Type B pancreatic cell (in vitro differentiated cells): ENCODE measurements at regions not wholly inside any gene's neighbourhood (a gene's known extent, or its start where the extent isn't known, plus 50 kb on each side); places are given as distances from the start of the nearest gene placed in this dataset.

Source experiments
- DNase-seq: peaks from one replicate; pipeline ENCODE4 v3.0.0; 2021; ENCODE audit warnings: mixed read lengths; ENCODE audit not compliant: unreplicated experiment; ENCODE audit errors: extremely low spot score
- H3K27ac Mint-ChIP-seq: 2 replicates; pipeline ENCODE4 v1.8.0; 2021; ENCODE audit warnings: mild to moderate bottlenecking, mixed read lengths
- H3K27me3 Mint-ChIP-seq: 2 replicates; pipeline ENCODE4 v1.8.0; 2021; ENCODE audit warnings: mixed read lengths
- H3K36me3 Mint-ChIP-seq: 2 replicates; pipeline ENCODE4 v1.8.0; 2021; ENCODE audit warnings: mixed read lengths
- H3K4me1 Mint-ChIP-seq: one replicate; pipeline ENCODE4 v1.8.0; 2021; ENCODE audit warnings: mixed read lengths; ENCODE audit not compliant: unreplicated experiment
- H3K4me3 Mint-ChIP-seq: 2 replicates; pipeline ENCODE4 v1.8.0; 2021; ENCODE audit warnings: mild to moderate bottlenecking, mixed read lengths
- H3K9me3 Mint-ChIP-seq: 2 replicates; pipeline ENCODE4 v1.8.0; 2021; ENCODE audit warnings: mixed read lengths
- TF ChIP-seq, protein P1 (sequence below): fragments of 200-600 bp; sonication (generic); conservative IDR thresholded peaks from 2 replicates; pipeline ENCODE4 v1.5.0; 2021; ENCODE audit warnings: antibody characterized with exemption, mild to moderate bottlenecking

DNA sequence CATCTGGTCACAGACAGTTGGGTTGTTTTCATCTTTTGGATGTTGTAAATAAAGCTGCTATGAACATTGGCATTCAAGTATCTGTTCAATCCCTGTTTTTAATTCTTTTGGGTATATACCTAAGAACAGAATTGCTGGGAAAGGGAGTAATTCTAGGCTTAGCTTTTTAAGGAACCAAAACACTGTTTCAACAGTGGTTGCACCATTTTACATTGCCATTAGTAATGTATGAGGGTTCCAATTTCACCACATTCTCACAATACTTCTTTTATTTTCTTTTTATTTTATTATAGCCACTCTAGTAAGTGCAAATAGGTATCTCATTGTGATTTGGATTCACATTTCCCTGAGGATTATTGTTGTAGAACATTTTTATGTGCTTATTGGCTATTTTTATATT is 108.9 kb upstream of the GLS start:
- H3K27ac Mint-ChIP-seq, result no peak overlapping the region
- DNase-seq, result no peak
- no peaks in the 10 kb centered on the region for H3K36me3 Mint-ChIP-seq
- no peak overlapping the region for H3K4me3 Mint-ChIP-seq
- peaks cover under 1% of the 10 kb centered on the region for H3K4me1 Mint-ChIP-seq
- peaks cover 6% of the 10 kb centered on the region for H3K9me3 Mint-ChIP-seq
- TF ChIP-seq, protein P1, sequence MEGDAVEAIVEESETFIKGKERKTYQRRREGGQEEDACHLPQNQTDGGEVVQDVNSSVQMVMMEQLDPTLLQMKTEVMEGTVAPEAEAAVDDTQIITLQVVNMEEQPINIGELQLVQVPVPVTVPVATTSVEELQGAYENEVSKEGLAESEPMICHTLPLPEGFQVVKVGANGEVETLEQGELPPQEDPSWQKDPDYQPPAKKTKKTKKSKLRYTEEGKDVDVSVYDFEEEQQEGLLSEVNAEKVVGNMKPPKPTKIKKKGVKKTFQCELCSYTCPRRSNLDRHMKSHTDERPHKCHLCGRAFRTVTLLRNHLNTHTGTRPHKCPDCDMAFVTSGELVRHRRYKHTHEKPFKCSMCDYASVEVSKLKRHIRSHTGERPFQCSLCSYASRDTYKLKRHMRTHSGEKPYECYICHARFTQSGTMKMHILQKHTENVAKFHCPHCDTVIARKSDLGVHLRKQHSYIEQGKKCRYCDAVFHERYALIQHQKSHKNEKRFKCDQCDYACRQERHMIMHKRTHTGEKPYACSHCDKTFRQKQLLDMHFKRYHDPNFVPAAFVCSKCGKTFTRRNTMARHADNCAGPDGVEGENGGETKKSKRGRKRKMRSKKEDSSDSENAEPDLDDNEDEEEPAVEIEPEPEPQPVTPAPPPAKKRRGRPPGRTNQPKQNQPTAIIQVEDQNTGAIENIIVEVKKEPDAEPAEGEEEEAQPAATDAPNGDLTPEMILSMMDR, result no peak
- peaks cover 3% of the 10 kb centered on the region for H3K27me3 Mint-ChIP-seq

DNA sequence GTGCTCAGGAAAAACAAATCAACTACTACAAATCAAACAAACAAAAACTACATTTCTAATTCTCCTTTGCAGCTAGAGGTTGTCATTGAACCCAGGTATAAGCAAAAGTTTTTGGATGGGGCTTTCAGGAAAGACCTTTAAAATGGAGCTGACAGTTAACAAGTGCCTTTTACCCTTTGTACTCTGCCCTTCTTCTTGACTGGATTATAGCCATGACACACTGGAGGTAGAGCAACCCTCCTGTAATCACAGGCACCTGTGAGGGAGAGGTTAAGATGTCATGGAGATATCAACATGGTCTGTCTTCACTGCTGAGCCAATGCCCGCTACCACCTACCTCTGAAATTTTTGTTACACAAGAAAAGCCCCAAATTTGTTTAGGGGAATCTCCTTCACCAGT is 100.0 kb upstream of the GLS start:
- H3K9me3 Mint-ChIP-seq, result peaks cover 6% of the 10 kb centered on the region
- TF ChIP-seq, protein P1, result no peak
- no peaks in the 10 kb centered on the region for H3K4me1 Mint-ChIP-seq
- no peaks in the 10 kb centered on the region for H3K27me3 Mint-ChIP-seq
- no peak overlapping the region for H3K27ac Mint-ChIP-seq
- no peak overlapping the region for H3K4me3 Mint-ChIP-seq
- no peak for DNase-seq
- H3K36me3 Mint-ChIP-seq, result no peaks in the 10 kb centered on the region

DNA sequence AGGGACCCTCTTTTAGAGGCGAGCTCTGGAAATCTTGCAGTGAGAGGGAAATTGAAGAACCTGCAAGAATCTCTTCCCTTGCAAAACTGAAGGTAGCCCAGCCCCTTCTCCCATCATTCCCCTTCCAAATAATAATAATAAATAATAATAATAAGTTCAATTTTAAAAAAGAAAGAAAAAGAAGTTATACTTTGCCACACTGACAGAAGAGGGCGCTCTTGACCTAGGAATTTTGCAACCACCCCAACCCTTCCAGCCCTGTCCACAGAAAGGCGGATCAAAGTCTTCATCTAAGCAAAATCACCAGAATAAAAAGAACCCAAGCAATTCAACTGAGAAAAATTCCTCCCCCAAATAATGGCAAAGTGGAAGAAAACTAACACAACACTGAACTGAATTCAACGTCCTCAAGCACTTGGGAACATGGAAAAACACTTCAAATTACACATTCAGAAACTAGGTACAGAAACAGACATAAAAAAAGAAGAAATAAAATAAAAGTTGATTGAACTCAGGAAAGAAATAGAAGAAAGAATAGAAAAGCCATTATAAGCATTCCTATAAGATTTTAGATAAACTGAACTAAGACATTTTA is 98.9 kb upstream of the GLS start:
- Mint-ChIP-seq H3K27me3 (no peaks in the 10 kb centered on the region), H3K27ac (no peak overlapping the region), H3K4me3 (peak overlapping the region; percentile 1), H3K4me1 (peaks cover 4% of the 10 kb centered on the region), H3K9me3 (no peaks in the 10 kb centered on the region), H3K36me3 (no peaks in the 10 kb centered on the region)
- TF ChIP-seq, protein P1, result peak; percentile 83
- no peak for DNase-seq

DNA sequence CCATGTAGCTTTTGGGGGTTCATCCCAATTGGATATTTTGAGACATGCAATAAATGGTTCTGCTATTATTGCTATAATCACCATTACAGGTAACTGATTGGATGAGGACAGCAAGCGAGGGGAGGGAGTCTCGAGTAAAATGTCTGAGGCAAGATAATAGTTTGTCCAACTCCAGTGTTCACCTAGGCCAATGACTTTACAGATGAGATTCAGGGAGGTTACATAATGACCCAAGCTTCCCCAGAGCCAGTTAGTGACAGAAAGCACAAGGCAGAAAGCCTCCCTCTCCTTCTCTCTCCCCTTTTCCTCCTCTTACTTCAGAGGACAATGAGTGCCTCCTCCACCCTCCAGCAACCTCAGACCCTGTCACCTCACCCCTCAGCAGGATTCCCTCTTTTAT is 98.4 kb upstream of the GLS start:
- TF ChIP-seq, protein P1, result no peak

DNA sequence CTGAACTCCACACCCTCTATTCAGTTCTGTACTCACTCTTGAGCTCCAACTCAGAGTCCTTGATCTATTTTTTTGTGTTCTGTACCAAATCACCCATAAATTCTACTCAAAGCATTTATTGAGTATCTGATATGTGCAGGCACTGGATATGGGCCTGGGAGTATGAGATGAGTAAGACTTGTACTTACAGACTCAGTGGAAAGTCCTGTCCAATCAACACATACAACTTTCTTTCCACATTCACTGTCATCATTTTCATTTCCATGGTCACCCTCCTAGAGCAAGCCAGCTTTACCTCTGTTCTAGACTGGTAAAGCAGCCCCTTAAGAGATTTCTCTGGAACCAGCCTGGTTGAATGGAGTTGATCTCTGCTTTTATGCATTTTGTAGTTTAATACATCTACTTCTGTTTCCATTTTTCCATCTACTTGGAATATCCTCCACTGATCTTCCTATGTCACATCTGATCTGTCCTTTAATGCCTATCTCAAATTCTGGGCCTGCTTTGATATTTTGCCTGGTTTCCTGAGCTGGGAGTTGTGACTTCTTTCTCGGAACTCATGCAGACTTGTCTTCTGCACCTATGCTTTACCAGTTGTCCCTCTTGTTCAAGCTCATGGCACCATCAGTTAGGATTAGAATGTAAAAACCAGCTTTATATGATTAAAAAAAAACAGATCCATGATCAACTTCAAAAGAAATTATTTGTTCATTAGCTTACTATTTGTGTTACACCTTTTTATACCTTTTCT is 96.9 kb upstream of the GLS start:
- no peaks in the 10 kb centered on the region for H3K27me3 Mint-ChIP-seq
- no peaks in the 10 kb centered on the region for H3K9me3 Mint-ChIP-seq
- TF ChIP-seq, protein P1, result no peak
- no peak overlapping the region for H3K4me3 Mint-ChIP-seq
- DNase-seq, result no peak
- H3K36me3 Mint-ChIP-seq, result no peaks in the 10 kb centered on the region
- H3K27ac Mint-ChIP-seq, result no peak overlapping the region
- peaks cover 6% of the 10 kb centered on the region for H3K4me1 Mint-ChIP-seq

More for the DNA sequence above, 98.4 kb upstream of the GLS start:
- H3K36me3 Mint-ChIP-seq, result no peaks in the 10 kb centered on the region
- no peak for DNase-seq
- H3K27ac Mint-ChIP-seq, result no peak overlapping the region
- no peak overlapping the region for H3K4me3 Mint-ChIP-seq
- no peaks in the 10 kb centered on the region for H3K9me3 Mint-ChIP-seq
- no peaks in the 10 kb centered on the region for H3K27me3 Mint-ChIP-seq
- peaks cover 6% of the 10 kb centered on the region for H3K4me1 Mint-ChIP-seq
